ENCODE measurements at regions not wholly inside any gene's neighbourhood (a gene's known extent, or its start where the extent isn't known, plus 50 kb on each side); places are given as distances from the start of the nearest gene placed in this dataset.

GRCh38 chr4:58272311-58272710, 1162.1 kb upstream of the IGFBP7 start:
- H3K4ac ChIP-seq (ENCODE audit: low read depth, low read length): no peak overlapping the region
- no peak overlapping the region for H2BK120ac ChIP-seq (ENCODE audit: low read depth, low read length, poor library complexity, severe bottlenecking)
- no peak overlapping the region for H2BK5ac ChIP-seq (ENCODE audit: insufficient read length, low read length)
- no peaks in the 10 kb centered on the region for H4K20me1 ChIP-seq (ENCODE audit: control insufficient read depth, insufficient read depth, insufficient read length)
- H2AFZ ChIP-seq (ENCODE audit: low read length): no peak overlapping the region
- no peak overlapping the region for H3K27ac ChIP-seq (ENCODE audit: insufficient read length, low read depth, low read length)
- no peak overlapping the region for H4K8ac ChIP-seq (replicated peaks; ENCODE audit: insufficient read length, low read depth, low read length)
- no peaks in the 10 kb centered on the region for H3K79me1 ChIP-seq (ENCODE audit: insufficient read depth, low read depth, low read length, poor library complexity, severe bottlenecking)
- Mint-ChIP-seq H3K27me3 (ENCODE audit: low read depth) (no peaks in the 10 kb centered on the region), H3K27ac (no peak overlapping the region), H3K36me3 (ENCODE audit: insufficient read depth in 1 of 3, low read depth in 3 of 3) (peaks cover 10 to 36% (median 21%) of the 10 kb centered on the region in 3 experiments), H3K4me1 (no peaks in the 10 kb centered on the region), H3K4me3 (no peak overlapping the region), H3K9me3 (peaks cover 19 to 25% of the 10 kb centered on the region in 2 experiments)
- no peak overlapping the region for H3K4me2 ChIP-seq (ENCODE audit: insufficient read depth, insufficient read length, low read length)
- H3K9ac ChIP-seq (ENCODE audit: extremely low read depth, insufficient read length, low read length): no peak overlapping the region
- DNase-seq: no peak
- no peaks in the 10 kb centered on the region for H3K9me3 ChIP-seq (ENCODE audit: control insufficient read depth, low read depth, low read length)
- no peak overlapping the region for H4K5ac ChIP-seq (ENCODE audit: insufficient read length, low read depth, low read length)
- no peak overlapping the region for H3T11ph ChIP-seq (ENCODE audit: low read length)
- H3K23ac ChIP-seq (ENCODE audit: insufficient read length, low read depth, low read length): no peak overlapping the region
- no peak overlapping the region for H3K56ac ChIP-seq (ENCODE audit: insufficient read length, low read depth, low read length)
- H4K91ac ChIP-seq (ENCODE audit: insufficient read length, low read depth, low read length): no peak overlapping the region
- no peaks in the 10 kb centered on the region for H3K27me3 ChIP-seq (ENCODE audit: insufficient read depth, low read length)
- H3K4me1 ChIP-seq (ENCODE audit: insufficient read depth, low read length): no peaks in the 10 kb centered on the region
- no CpG with 5 or more reads among the region's 1 CpG for WGBS (ENCODE audit: extremely low coverage, insufficient read length, low lambda C conversion rate)
- TF ChIP-seq, protein P1, sequence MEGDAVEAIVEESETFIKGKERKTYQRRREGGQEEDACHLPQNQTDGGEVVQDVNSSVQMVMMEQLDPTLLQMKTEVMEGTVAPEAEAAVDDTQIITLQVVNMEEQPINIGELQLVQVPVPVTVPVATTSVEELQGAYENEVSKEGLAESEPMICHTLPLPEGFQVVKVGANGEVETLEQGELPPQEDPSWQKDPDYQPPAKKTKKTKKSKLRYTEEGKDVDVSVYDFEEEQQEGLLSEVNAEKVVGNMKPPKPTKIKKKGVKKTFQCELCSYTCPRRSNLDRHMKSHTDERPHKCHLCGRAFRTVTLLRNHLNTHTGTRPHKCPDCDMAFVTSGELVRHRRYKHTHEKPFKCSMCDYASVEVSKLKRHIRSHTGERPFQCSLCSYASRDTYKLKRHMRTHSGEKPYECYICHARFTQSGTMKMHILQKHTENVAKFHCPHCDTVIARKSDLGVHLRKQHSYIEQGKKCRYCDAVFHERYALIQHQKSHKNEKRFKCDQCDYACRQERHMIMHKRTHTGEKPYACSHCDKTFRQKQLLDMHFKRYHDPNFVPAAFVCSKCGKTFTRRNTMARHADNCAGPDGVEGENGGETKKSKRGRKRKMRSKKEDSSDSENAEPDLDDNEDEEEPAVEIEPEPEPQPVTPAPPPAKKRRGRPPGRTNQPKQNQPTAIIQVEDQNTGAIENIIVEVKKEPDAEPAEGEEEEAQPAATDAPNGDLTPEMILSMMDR (conservative IDR thresholded peaks at IDR 0.05): no peak
- no peak overlapping the region for H2BK15ac ChIP-seq (ENCODE audit: low read depth, low read length)
- no peak overlapping the region for H2BK20ac ChIP-seq (ENCODE audit: low read depth, low read length, poor library complexity, severe bottlenecking)
- no peaks in the 10 kb centered on the region for H3K23me2 ChIP-seq (ENCODE audit: insufficient read length, low read depth, low read length, poor library complexity, severe bottlenecking)
- no peak overlapping the region for H3K18ac ChIP-seq (ENCODE audit: insufficient read length, low read depth, low read length)
- H3K79me2 ChIP-seq (ENCODE audit: insufficient read depth, low read length): no peaks in the 10 kb centered on the region
- no peak overlapping the region for H2AK5ac ChIP-seq (ENCODE audit: insufficient read length, low read length)
- no peak overlapping the region for H2BK12ac ChIP-seq (ENCODE audit: insufficient read length, low read depth, low read length)
- no peak overlapping the region for H3K14ac ChIP-seq (ENCODE audit: insufficient read depth, low read length)
